Prostate gland (tissue), 2 donors: ENCODE measurements at regions not wholly inside any gene's neighbourhood (a gene's known extent, or its start where the extent isn't known, plus 50 kb on each side); places are given as distances from the start of the nearest gene placed in this dataset.

ENCODE experiments used
- DNase-seq: peaks from one replicate; pipeline ENCODE4 v3.0.0-alpha.2; 2019; ENCODE audit warnings: low spot score
- H3K27ac ChIP-seq, 2 donors: fragments of 200-600 bp; sonication (generic); 2 replicates each; pipeline ENCODE4 v1.5.1; 2017 to 2019
- H3K27me3 ChIP-seq: fragments of 200-600 bp; sonication (generic); replicated peaks from 2 replicates; pipeline ENCODE4 v1.5.1; 2019; ENCODE audit not compliant: insufficient read depth
- H3K36me3 ChIP-seq, 2 donors: fragments of 200-600 bp; sonication (generic); 1 replicate in 1 of 2; 2 replicates in 1 of 2; pipeline versions ENCODE4 v1.5.1 to v1.8.1; 2017 to 2019
- H3K4me1 ChIP-seq: fragments of 200-600 bp; sonication (generic); replicated peaks from 2 replicates; pipeline ENCODE4 v1.5.1; 2019
- H3K4me3 ChIP-seq, 2 donors: fragments of 200-600 bp; sonication (generic); 2 replicates each; pipeline ENCODE4 v1.5.1; 2017 to 2019
- H3K9me3 ChIP-seq: fragments of 200-600 bp; sonication (generic); 2 replicates; pipeline ENCODE4 v1.5.1; 2017
- CTCF ChIP-seq, 4 experiments: fragments of 200-600 bp in 2 of 4; fragments of 450-650 bp in 2 of 4; sonication (generic) in 2 of 4; IDR thresholded peaks; 1 replicate in 3 of 4; 2 replicates in 1 of 4; pipeline ENCODE4 v1.5.1; 2016 to 2019; ENCODE audit warnings: antibody characterized with exemption in 4 of 4, mild to moderate bottlenecking in 2 of 4, moderate library complexity in 2 of 4
- POLR2A ChIP-seq: fragments of 450-650 bp; IDR thresholded peaks from one replicate; pipeline ENCODE4 v1.6.1; 2016; ENCODE audit warnings: antibody characterized with exemption, mild to moderate bottlenecking
- POLR2AphosphoS5 ChIP-seq: sonication (generic); formaldehyde crosslinking; IDR thresholded peaks from one replicate; pipeline ENCODE4 v1.6.1; 2017; ENCODE audit warnings: antibody characterized with exemption
- WGBS: methylation state at CpG from one replicate; pipeline ENCODE4 v1.1.5; 2018; 5-methylcytosine and 5-hydroxymethylcytosine counted together
- intact Hi-C: fragments of 100-400 bp; cut with DNase I; formaldehyde crosslinking; loops from one replicate; pipeline ENCODE4 v1.14.2; 2022

GRCh38 chr21:27300770-27301169 lies 333.9 kb upstream of the ADAMTS5 start:
- WGBS = 91% methylated on average over 2 of the region's 2 CpGs
- H3K4me1 ChIP-seq = no peaks in the 10 kb centered on the region
- H3K9me3 ChIP-seq = no peaks in the 10 kb centered on the region
- H3K27me3 ChIP-seq = no peaks in the 10 kb centered on the region
- no peak overlapping the region for H3K27ac ChIP-seq
- TF ChIP-seq POLR2AphosphoS5 (no peak), POLR2A (no peak), CTCF (IDR thresholded peaks at IDR 0.05) (no peak)
- no peak for DNase-seq
- H3K36me3 ChIP-seq = no peaks in the 10 kb centered on the region
- intact Hi-C loops = no loop called here
- H3K4me3 ChIP-seq = no peak overlapping the region

DNA sequence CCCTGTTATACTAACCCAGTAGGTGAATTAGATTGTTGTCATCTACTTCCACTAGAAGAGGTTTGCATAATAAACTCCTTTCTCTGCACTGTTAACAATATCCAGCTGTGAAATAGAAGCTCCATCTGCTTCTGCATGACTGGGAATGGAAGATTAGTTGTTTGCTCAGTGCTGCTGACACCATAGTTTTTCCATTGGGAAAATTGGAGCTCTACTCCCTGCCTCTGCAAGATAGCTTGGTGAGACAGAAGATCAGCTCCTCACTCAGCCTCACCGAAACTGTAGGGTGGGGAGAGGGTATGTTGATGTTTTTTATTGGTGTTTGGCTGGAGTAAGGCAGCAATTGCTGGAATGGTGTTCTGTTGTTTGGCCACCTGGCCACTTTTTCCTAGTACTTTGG lies 331.6 kb upstream of the ADAMTS5 start:
- H3K9me3 ChIP-seq = no peaks in the 10 kb centered on the region
- no peak for TF ChIP-seq POLR2AphosphoS5
- TF ChIP-seq POLR2A = no peak
- no peak for TF ChIP-seq CTCF (IDR thresholded peaks at IDR 0.05)
- DNase-seq = no peak
- H3K27me3 ChIP-seq = no peaks in the 10 kb centered on the region
- no peaks in the 10 kb centered on the region for H3K36me3 ChIP-seq
- no peak overlapping the region for H3K4me3 ChIP-seq
- intact Hi-C loops = no loop called here
- no peak overlapping the region for H3K27ac ChIP-seq
- 68% methylated on average over 1 of the region's 1 CpG for WGBS
- H3K4me1 ChIP-seq = no peaks in the 10 kb centered on the region

- H3K27ac ChIP-seq = no peak overlapping the region
- no peaks in the 10 kb centered on the region for H3K36me3 ChIP-seq
- 76% methylated on average over 1 of the region's 1 CpG for WGBS
- H3K9me3 ChIP-seq = no peaks in the 10 kb centered on the region
- DNase-seq = no peak
- H3K4me3 ChIP-seq = no peak overlapping the region
- TF ChIP-seq POLR2A (no peak), CTCF (IDR thresholded peaks at IDR 0.05) (no peak), POLR2AphosphoS5 (no peak)
- no peaks in the 10 kb centered on the region for H3K4me1 ChIP-seq
- no peaks in the 10 kb centered on the region for H3K27me3 ChIP-seq
- intact Hi-C loops = no loop called here
Observed at GRCh38 chr21:27293239-27293638, 326.4 kb upstream of the ADAMTS5 start.

- no peaks in the 10 kb centered on the region for H3K27me3 ChIP-seq
- H3K36me3 ChIP-seq = no peaks in the 10 kb centered on the region
- no peak for DNase-seq
- no peak overlapping the region for H3K4me3 ChIP-seq
- 44% methylated on average over 2 of the region's 2 CpGs for WGBS
- no peaks in the 10 kb centered on the region for H3K9me3 ChIP-seq
- TF ChIP-seq CTCF (IDR thresholded peaks at IDR 0.05) (no peak), POLR2A (no peak), POLR2AphosphoS5 (no peak)
- no peak overlapping the region for H3K27ac ChIP-seq
- H3K4me1 ChIP-seq = no peaks in the 10 kb centered on the region
- intact Hi-C loops = no loop called here
Observed at GRCh38 chr21:27292783-27293182, 325.9 kb upstream of the ADAMTS5 start.

DNA sequence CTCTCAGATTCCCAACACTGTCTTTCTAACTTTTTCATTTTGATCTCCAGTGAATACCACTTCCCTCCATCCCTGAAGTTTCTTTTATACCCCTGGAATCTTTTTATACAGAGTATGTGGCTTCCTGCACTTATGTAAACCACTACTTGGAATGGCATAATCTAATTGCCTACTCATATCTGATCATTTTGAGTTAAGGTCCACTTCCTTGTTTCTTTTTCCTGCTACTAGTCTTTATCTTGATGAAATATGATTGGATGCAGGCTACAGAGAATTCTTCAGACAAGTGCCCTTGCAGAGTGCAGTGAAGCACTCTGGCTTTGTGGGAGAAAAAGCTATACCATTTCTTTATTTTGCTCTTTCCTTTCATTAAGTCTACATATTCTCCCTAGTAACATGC lies 325.3 kb upstream of the ADAMTS5 start:
- TF ChIP-seq CTCF (IDR thresholded peaks at IDR 0.05) (no peak), POLR2AphosphoS5 (no peak), POLR2A (no peak)
- H3K36me3 ChIP-seq = no peaks in the 10 kb centered on the region

More for the DNA sequence above, 325.3 kb upstream of the ADAMTS5 start:
- Histone ChIP-seq H3K9me3 (no peaks in the 10 kb centered on the region), H3K4me3 (no peak overlapping the region), H3K27ac (no peak overlapping the region), H3K4me1 (no peaks in the 10 kb centered on the region), H3K27me3 (no peaks in the 10 kb centered on the region)
- no peak for DNase-seq
- intact Hi-C loops = no loop called here
